H9 (cell line): ENCODE measurements at regions not wholly inside any gene's neighbourhood (a gene's known extent, or its start where the extent isn't known, plus 50 kb on each side); places are given as distances from the start of the nearest gene placed in this dataset.

ENCODE experiments used
- DNase-seq: peaks from one replicate; pipeline ENCODE4 v3.0.0-alpha.2; 2017
- H2AFZ ChIP-seq: one replicate; pipeline ENCODE4 v1.6.1; 2013; ENCODE audit warnings: mild to moderate bottlenecking, low read length, control low read depth, moderate library complexity
- H2AK5ac ChIP-seq: 2 replicates; pipeline ENCODE4 v1.6.1; 2013; ENCODE audit warnings: low read length, control low read depth, mixed read lengths; ENCODE audit not compliant: insufficient read length
- H2BK120ac ChIP-seq: one replicate; pipeline ENCODE4 v1.6.1; 2013; ENCODE audit warnings: low read depth, mild to moderate bottlenecking, low read length, control low read depth, inconsistent platforms; ENCODE audit not compliant: poor library complexity, severe bottlenecking
- H2BK12ac ChIP-seq: 2 replicates; pipeline ENCODE4 v1.6.1; 2013; ENCODE audit warnings: low read length, control low read depth, mixed read lengths, low read depth; ENCODE audit not compliant: insufficient read length
- H2BK15ac ChIP-seq: 2 replicates; pipeline ENCODE4 v1.6.1; 2013; ENCODE audit warnings: low read depth, low read length, control low read depth
- H2BK20ac ChIP-seq: one replicate; pipeline ENCODE4 v1.6.1; 2013; ENCODE audit warnings: low read depth, mild to moderate bottlenecking, low read length, control low read depth, inconsistent platforms; ENCODE audit not compliant: poor library complexity, severe bottlenecking
- H2BK5ac ChIP-seq: 2 replicates; pipeline ENCODE4 v1.6.1; 2013; ENCODE audit warnings: low read length, control low read depth, mixed read lengths; ENCODE audit not compliant: insufficient read length
- H3K14ac ChIP-seq: 2 replicates; pipeline ENCODE4 v1.6.1; 2013; ENCODE audit warnings: low read length, control low read depth; ENCODE audit not compliant: insufficient read depth
- H3K18ac ChIP-seq: 2 replicates; pipeline ENCODE4 v1.6.1; 2013; ENCODE audit warnings: low read depth, mild to moderate bottlenecking, mixed read lengths, low read length, control low read depth; ENCODE audit not compliant: insufficient read length
- H3K23ac ChIP-seq: 2 replicates; pipeline ENCODE4 v1.6.1; 2013; ENCODE audit warnings: low read length, control low read depth, mixed read lengths, low read depth; ENCODE audit not compliant: insufficient read length
- H3K23me2 ChIP-seq: 2 replicates; pipeline ENCODE4 v1.6.1; 2013; ENCODE audit warnings: low read depth, mild to moderate bottlenecking, mixed read lengths, low read length, control low read depth; ENCODE audit not compliant: insufficient read length, poor library complexity, severe bottlenecking
- H3K27ac ChIP-seq: 2 replicates; pipeline ENCODE4 v1.5.1; 2013; ENCODE audit warnings: low read length, control low read depth, mixed read lengths, low read depth; ENCODE audit not compliant: insufficient read length
- H3K27me3 ChIP-seq: 2 replicates; pipeline ENCODE4 v1.6.1; 2013; ENCODE audit warnings: low read length, control low read depth, inconsistent platforms; ENCODE audit not compliant: insufficient read depth
- H3K4ac ChIP-seq: 2 replicates; pipeline ENCODE4 v1.6.1; 2013; ENCODE audit warnings: low read depth, mild to moderate bottlenecking, control low read depth, inconsistent platforms, low read length, moderate library complexity
- H3K4me1 ChIP-seq: 2 replicates; pipeline ENCODE4 v1.6.1; 2013; ENCODE audit warnings: low read length, control low read depth, inconsistent platforms; ENCODE audit not compliant: insufficient read depth
- H3K4me2 ChIP-seq: 2 replicates; pipeline ENCODE4 v1.6.1; 2013; ENCODE audit warnings: low read length, control low read depth, mixed read lengths; ENCODE audit not compliant: insufficient read length, insufficient read depth
- H3K56ac ChIP-seq: 2 replicates; pipeline ENCODE4 v1.6.1; 2013; ENCODE audit warnings: low read depth, mild to moderate bottlenecking, mixed read lengths, low read length, control low read depth; ENCODE audit not compliant: insufficient read length
- H3K79me1 ChIP-seq: 2 replicates; pipeline ENCODE4 v1.6.1; 2013; ENCODE audit warnings: low read depth, mild to moderate bottlenecking, moderate library complexity, low read length, control low read depth, inconsistent platforms; ENCODE audit not compliant: insufficient read depth, poor library complexity, severe bottlenecking
- H3K79me2 ChIP-seq: 2 replicates; pipeline ENCODE4 v1.6.1; 2013; ENCODE audit warnings: low read length, control low read depth, inconsistent platforms; ENCODE audit not compliant: insufficient read depth
- H3K9ac ChIP-seq: 2 replicates; pipeline ENCODE4 v1.6.1; 2013; ENCODE audit warnings: low read length, control low read depth, mixed read lengths; ENCODE audit not compliant: insufficient read length; ENCODE audit errors: extremely low read depth
- H3K9me3 ChIP-seq: one replicate; pipeline ENCODE4 v1.6.1; 2013; ENCODE audit warnings: low read depth, low read length, inconsistent platforms; ENCODE audit not compliant: control insufficient read depth
- H3T11ph ChIP-seq: one replicate; pipeline ENCODE4 v1.6.1; 2013; ENCODE audit warnings: mild to moderate bottlenecking, low read length, control low read depth, inconsistent platforms
- H4K20me1 ChIP-seq: one replicate; pipeline ENCODE4 v1.6.1; 2013; ENCODE audit not compliant: control insufficient read depth, insufficient read length, insufficient read depth
- H4K5ac ChIP-seq: 2 replicates; pipeline ENCODE4 v1.6.1; 2013; ENCODE audit warnings: low read depth, mild to moderate bottlenecking, mixed read lengths, low read length, control low read depth; ENCODE audit not compliant: insufficient read length
- H4K8ac ChIP-seq: replicated peaks from 2 replicates; pipeline ENCODE4 v1.6.1; 2013; ENCODE audit warnings: low read length, control low read depth, mixed read lengths, low read depth; ENCODE audit not compliant: insufficient read length
- H4K91ac ChIP-seq: 2 replicates; pipeline ENCODE4 v1.6.1; 2013; ENCODE audit warnings: low read depth, mild to moderate bottlenecking, moderate library complexity, mixed read lengths, low read length, control low read depth; ENCODE audit not compliant: insufficient read length
- H3K27ac Mint-ChIP-seq, 3 experiments: 2 replicates in 2 of 3; 3 replicates in 1 of 3; pipeline ENCODE4 v1.8.0; 2020 to 2021; ENCODE audit warnings: mixed read lengths in 3 of 3, mild to moderate bottlenecking in 1 of 3, moderate library complexity in 1 of 3
- H3K27me3 Mint-ChIP-seq: 2 replicates; pipeline ENCODE4 v1.8.0; 2021; ENCODE audit warnings: low read depth, mild to moderate bottlenecking, moderate library complexity, mixed read lengths
- H3K36me3 Mint-ChIP-seq, 3 experiments: 2 replicates in 2 of 3; 3 replicates in 1 of 3; pipeline ENCODE4 v1.8.0; 2020 to 2021; ENCODE audit warnings: low read depth in 3 of 3, mixed read lengths in 3 of 3; ENCODE audit not compliant: insufficient read depth in 1 of 3
- H3K4me1 Mint-ChIP-seq, 2 experiments: 2 replicates each; pipeline ENCODE4 v1.8.0; 2020; ENCODE audit warnings: mixed read lengths in 2 of 2
- H3K4me3 Mint-ChIP-seq, 2 experiments: 2 replicates in 1 of 2; 3 replicates in 1 of 2; pipeline ENCODE4 v1.8.0; 2020 to 2021; ENCODE audit warnings: mild to moderate bottlenecking in 2 of 2, mixed read lengths in 2 of 2, moderate library complexity in 1 of 2
- H3K9me3 Mint-ChIP-seq, 2 experiments: 2 replicates in 1 of 2; 3 replicates in 1 of 2; pipeline ENCODE4 v1.8.0; 2020; ENCODE audit warnings: mild to moderate bottlenecking in 2 of 2, mixed read lengths in 2 of 2, moderate library complexity in 1 of 2
- WGBS: extraction: QIAGEN DNeasy Blood & Tissue Kit; methylation state at CpG from one replicate; pipeline ENCODE4 v1.1.7; 2013; ENCODE audit warnings: missing lambda C conversion rate, low lambda C conversion rate, mixed read lengths; ENCODE audit not compliant: insufficient read length; ENCODE audit errors: extremely low coverage; 5-methylcytosine and 5-hydroxymethylcytosine counted together
- TF ChIP-seq, protein P1 (sequence below): fragments of 200-600 bp; sonication (generic); conservative IDR thresholded peaks from 3 replicates; pipeline ENCODE4 v1.8.0; 2021; ENCODE audit warnings: antibody characterized with exemption, mild to moderate bottlenecking

DNA sequence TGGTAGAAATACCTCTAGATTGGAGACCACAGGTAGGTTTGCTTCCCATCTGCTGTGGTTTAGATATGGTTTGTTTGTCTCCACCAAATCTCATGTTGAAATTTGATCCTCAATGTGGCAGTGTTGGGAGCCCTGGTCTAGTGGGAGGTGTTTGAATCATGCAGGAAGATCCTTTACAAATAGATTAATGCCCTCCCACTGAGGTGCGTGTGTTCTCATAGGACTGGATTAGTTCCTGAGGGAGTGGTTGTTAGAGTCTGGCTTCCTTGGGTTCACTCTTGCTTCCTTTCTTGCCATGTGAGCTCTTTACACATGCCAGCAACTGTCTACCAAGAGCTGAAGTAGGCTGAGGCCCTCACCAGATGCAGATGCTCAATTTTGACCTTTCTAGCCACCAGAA, 391.1 kb upstream of the GRIA1 start:
- no peak overlapping the region for H3K4ac ChIP-seq

More for the DNA sequence above, 391.1 kb upstream of the GRIA1 start:
- no peak overlapping the region for H2BK120ac ChIP-seq
- H3K9me3 ChIP-seq, result no peaks in the 10 kb centered on the region
- H3K9ac ChIP-seq, result no peak overlapping the region
- no peak overlapping the region for H3K23ac ChIP-seq
- H3K27me3 ChIP-seq, result no peaks in the 10 kb centered on the region
- no peaks in the 10 kb centered on the region for H3K79me1 ChIP-seq
- H3K27ac ChIP-seq, result no peak overlapping the region
- H4K91ac ChIP-seq, result no peak overlapping the region
- no peak overlapping the region for H3K4me2 ChIP-seq
- Mint-ChIP-seq H3K9me3 (peaks cover 7 to 8% of the 10 kb centered on the region in 2 experiments), H3K36me3 (peaks cover 1 to 8% (median 3%) of the 10 kb centered on the region in 3 experiments; a peak in 2 of 7 replicates), H3K4me1 (peaks cover 5 to 10% of the 10 kb centered on the region in 2 experiments), H3K27ac (no peak overlapping the region), H3K27me3 (no peaks in the 10 kb centered on the region), H3K4me3 (no peak overlapping the region)
- H4K20me1 ChIP-seq, result no peaks in the 10 kb centered on the region
- peaks cover 3% of the 10 kb centered on the region; the same call in 1 of the 2 replicates for H3K4me1 ChIP-seq
- H3T11ph ChIP-seq, result no peak overlapping the region
- no peak overlapping the region for H3K14ac ChIP-seq
- no peak overlapping the region for H2BK20ac ChIP-seq
- no peak overlapping the region for H2AK5ac ChIP-seq
- no peak overlapping the region for H2BK5ac ChIP-seq
- no CpG with 5 or more reads among the region's 1 CpG for WGBS
- TF ChIP-seq, protein P1, sequence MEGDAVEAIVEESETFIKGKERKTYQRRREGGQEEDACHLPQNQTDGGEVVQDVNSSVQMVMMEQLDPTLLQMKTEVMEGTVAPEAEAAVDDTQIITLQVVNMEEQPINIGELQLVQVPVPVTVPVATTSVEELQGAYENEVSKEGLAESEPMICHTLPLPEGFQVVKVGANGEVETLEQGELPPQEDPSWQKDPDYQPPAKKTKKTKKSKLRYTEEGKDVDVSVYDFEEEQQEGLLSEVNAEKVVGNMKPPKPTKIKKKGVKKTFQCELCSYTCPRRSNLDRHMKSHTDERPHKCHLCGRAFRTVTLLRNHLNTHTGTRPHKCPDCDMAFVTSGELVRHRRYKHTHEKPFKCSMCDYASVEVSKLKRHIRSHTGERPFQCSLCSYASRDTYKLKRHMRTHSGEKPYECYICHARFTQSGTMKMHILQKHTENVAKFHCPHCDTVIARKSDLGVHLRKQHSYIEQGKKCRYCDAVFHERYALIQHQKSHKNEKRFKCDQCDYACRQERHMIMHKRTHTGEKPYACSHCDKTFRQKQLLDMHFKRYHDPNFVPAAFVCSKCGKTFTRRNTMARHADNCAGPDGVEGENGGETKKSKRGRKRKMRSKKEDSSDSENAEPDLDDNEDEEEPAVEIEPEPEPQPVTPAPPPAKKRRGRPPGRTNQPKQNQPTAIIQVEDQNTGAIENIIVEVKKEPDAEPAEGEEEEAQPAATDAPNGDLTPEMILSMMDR, result no peak
- H3K18ac ChIP-seq, result no peak overlapping the region
- no peaks in the 10 kb centered on the region for H3K23me2 ChIP-seq
- H2AFZ ChIP-seq, result no peak overlapping the region
- H3K56ac ChIP-seq, result no peak overlapping the region
- no peaks in the 10 kb centered on the region; the same call in 1 of the 2 replicates for H3K79me2 ChIP-seq
- no peak overlapping the region for H2BK15ac ChIP-seq
- no peak for DNase-seq
- H2BK12ac ChIP-seq, result no peak overlapping the region
- no peak overlapping the region for H4K5ac ChIP-seq
- H4K8ac ChIP-seq, result no peak overlapping the region
